ENCODE measurements at regions not wholly inside any gene's neighbourhood (a gene's known extent, or its start where the extent isn't known, plus 50 kb on each side); places are given as distances from the start of the nearest gene placed in this dataset.

GRCh38 chr18:2218101-2218500 lies 353.2 kb downstream of the METTL4 start:
- no peaks in the 10 kb centered on the region for H3K9me2 ChIP-seq (ENCODE audit: insufficient read depth)
- ChIA-PET RAD21 (ENCODE audit: low non-redundant PET in 1 of 2, low total read pairs in 2 of 2, uncharacterized antibody in 2 of 2, unreplicated experiment in 2 of 2) (no interaction called here), POLR2A (no interaction called here), CTCF (no interaction called here)
- BruUV-seq (replicated peaks) = no TSS peak
- no peak overlapping the region for H3K4me3 ChIP-seq (replicated peaks in 1 of 2; ENCODE audit: low read depth in 1 of 2, low read length in 2 of 2)
- H3K4me2 ChIP-seq (ENCODE audit: low read length) = no peak overlapping the region
- no peak overlapping the region for H3K9ac ChIP-seq (ENCODE audit: low read length)
- H3K36me3 ChIP-seq (ENCODE audit: control insufficient read depth in 1 of 2, insufficient read depth in 2 of 2, low read length in 2 of 2) = no peaks in the 10 kb centered on the region
- no peak overlapping the region for H3K27ac ChIP-seq (ENCODE audit: low read depth, low read length)
- H3K27me3 ChIP-seq (ENCODE audit: insufficient read depth, low read length) = no peaks in the 10 kb centered on the region
- TF ChIP-seq REST (IDR thresholded peaks at IDR 0.05; ENCODE audit: low read depth) = no peak
- no peak for TF ChIP-seq TCF7L2 (IDR thresholded peaks at IDR 0.05; ENCODE audit: borderline replicate concordance, extremely low read depth, insufficient read depth, insufficient read length)
- ATAC-seq (no peak), DNase-seq (ENCODE audit: low read depth, low spot score) (no peak)
- no peaks in the 10 kb centered on the region for H3K4me1 ChIP-seq (ENCODE audit: control insufficient read depth in 1 of 2, insufficient read depth in 2 of 2, low read length in 2 of 2)
- no peaks in the 10 kb centered on the region for H3K9me3 ChIP-seq (ENCODE audit: control insufficient read depth in 1 of 2, insufficient read depth in 1 of 2, low read depth in 1 of 2, low read length in 2 of 2)
- intact Hi-C loops (cut with micrococcal nuclease) = no loop called here
- H3K79me2 ChIP-seq (ENCODE audit: insufficient read depth, low read length) = no peaks in the 10 kb centered on the region
- no peak overlapping the region for H2AFZ ChIP-seq (ENCODE audit: low read depth, low read length, poor library complexity, severe bottlenecking)
- no peaks in the 10 kb centered on the region for H4K20me1 ChIP-seq (ENCODE audit: insufficient read depth)

GRCh38 chr18:2219706-2220105 lies 351.6 kb downstream of the METTL4 start:
- DNase-seq (ENCODE audit: low read depth, low spot score) (no peak), ATAC-seq (no peak)
- TF ChIP-seq SRF (IDR thresholded peaks at IDR 0.05; ENCODE audit: low read depth) (no peak), EGR1 (IDR thresholded peaks at IDR 0.05; ENCODE audit: low read depth) (no peak), ELF1 (IDR thresholded peaks at IDR 0.05; ENCODE audit: borderline replicate concordance, low read depth) (no peak), FOSL1 (IDR thresholded peaks at IDR 0.05; ENCODE audit: low read depth) (no peak), SIN3A (IDR thresholded peaks at IDR 0.05; ENCODE audit: low read depth) (no peak), POLR2AphosphoS5 (IDR thresholded peaks at IDR 0.05; ENCODE audit: low read depth, low read length) (no peak), CBX3 (IDR thresholded peaks at IDR 0.05; ENCODE audit: low read depth) (no peak), CEBPB (IDR thresholded peaks at IDR 0.05; ENCODE audit: low read depth) (no peak), EZH2 (IDR thresholded peaks at IDR 0.05) (no peak), POLR2A (IDR thresholded peaks at IDR 0.05; ENCODE audit: borderline replicate concordance, extremely low read depth, insufficient read depth, insufficient read length) (no peak), JUND (IDR thresholded peaks at IDR 0.05) (no peak), SP1 (IDR thresholded peaks at IDR 0.05; ENCODE audit: low read depth) (no peak), CTCF (IDR thresholded peaks at IDR 0.05 in 2 of 3, conservative IDR thresholded peaks at IDR 0.05 in 1 of 3; ENCODE audit: borderline replicate concordance in 1 of 3, insufficient read depth in 1 of 3, low read depth in 2 of 3, low read length in 2 of 3) (no peak), ATF3 (IDR thresholded peaks at IDR 0.05) (no peak), ZNF274 (IDR thresholded peaks at IDR 0.05; ENCODE audit: low read depth, low read length) (no peak), MAX (IDR thresholded peaks at IDR 0.05) (no peak)
- ChIA-PET RAD21 (ENCODE audit: low non-redundant PET in 1 of 2, low total read pairs in 2 of 2, uncharacterized antibody in 2 of 2, unreplicated experiment in 2 of 2) (no interaction called here), CTCF (no interaction called here), POLR2A (no interaction called here)
- no peak overlapping the region for H3K4me3 ChIP-seq (replicated peaks in 1 of 2; ENCODE audit: low read depth in 1 of 2, low read length in 2 of 2)
- BruUV-seq (replicated peaks) = no TSS peak
- H3K9me2 ChIP-seq (ENCODE audit: insufficient read depth) = no peaks in the 10 kb centered on the region
- H3K4me2 ChIP-seq (ENCODE audit: low read length) = no peak overlapping the region
- H3K36me3 ChIP-seq (ENCODE audit: control insufficient read depth in 1 of 2, insufficient read depth in 2 of 2, low read length in 2 of 2) = no peaks in the 10 kb centered on the region
- H3K9me3 ChIP-seq (ENCODE audit: control insufficient read depth in 1 of 2, insufficient read depth in 1 of 2, low read depth in 1 of 2, low read length in 2 of 2) = no peaks in the 10 kb centered on the region
- H2AFZ ChIP-seq (ENCODE audit: low read depth, low read length, poor library complexity, severe bottlenecking) = no peak overlapping the region
- no peaks in the 10 kb centered on the region for H3K27me3 ChIP-seq (ENCODE audit: insufficient read depth, low read length)
- no peaks in the 10 kb centered on the region for H4K20me1 ChIP-seq (ENCODE audit: insufficient read depth)
- H3K4me1 ChIP-seq (ENCODE audit: control insufficient read depth in 1 of 2, insufficient read depth in 2 of 2, low read length in 2 of 2) = no peaks in the 10 kb centered on the region
- H3K79me2 ChIP-seq (ENCODE audit: insufficient read depth, low read length) = no peaks in the 10 kb centered on the region
- H3K27ac ChIP-seq (ENCODE audit: low read depth, low read length) = no peak overlapping the region
- intact Hi-C loops (cut with micrococcal nuclease) = loop anchor here (5.0 kb wide), 4 partner anchors 112 to 1357 kb away; no protein-coding TSS in a partner anchor
- no peak overlapping the region for H3K9ac ChIP-seq (ENCODE audit: low read length)
